ENCODE measurements at regions not wholly inside any gene's neighbourhood (a gene's known extent, or its start where the extent isn't known, plus 50 kb on each side); places are given as distances from the start of the nearest gene placed in this dataset.

- no peaks in the 10 kb centered on the region for H3K4me1 ChIP-seq (ENCODE audit: control insufficient read depth, insufficient read depth, low read length)
- H3K27ac Mint-ChIP-seq, result no peak overlapping the region
- intact Hi-C loops (cut with micrococcal nuclease), result loop anchor here (2.0 kb wide), 1 partner anchor 1519 kb away; no protein-coding TSS in a partner anchor
- H3K9me3 Mint-ChIP-seq, result no peaks in the 10 kb centered on the region
- DNase-seq (no peak), ATAC-seq (no peak)
- H3K4me3 ChIP-seq (ENCODE audit: low read length), result no peak overlapping the region
- no peak overlapping the region for H3K27ac ChIP-seq (ENCODE audit: low read length)
- H3K27me3 ChIP-seq (ENCODE audit: control insufficient read depth, insufficient read depth, low read length), result no peaks in the 10 kb centered on the region
- no peaks in the 10 kb centered on the region for H3K36me3 Mint-ChIP-seq
- TF ChIP-seq CTCF (IDR thresholded peaks at IDR 0.05), result no peak
- no peaks in the 10 kb centered on the region for H3K27me3 Mint-ChIP-seq (ENCODE audit: low read depth in 2 of 2)
- no peaks in the 10 kb centered on the region for H3K4me1 Mint-ChIP-seq
- H3K4me3 Mint-ChIP-seq, result no peak overlapping the region
- 97% methylated on average over 24 of the region's 25 CpGs for WGBS (ENCODE audit: insufficient coverage)
- no peaks in the 10 kb centered on the region for H3K36me3 ChIP-seq (ENCODE audit: control insufficient read depth, insufficient read depth, low read length)
- H3K9me3 ChIP-seq (ENCODE audit: control insufficient read depth, insufficient read depth, low read length), result no peaks in the 10 kb centered on the region
Measured at GRCh38 chr18:67215686-67216085, 300.8 kb downstream of the DSEL start.

DNA sequence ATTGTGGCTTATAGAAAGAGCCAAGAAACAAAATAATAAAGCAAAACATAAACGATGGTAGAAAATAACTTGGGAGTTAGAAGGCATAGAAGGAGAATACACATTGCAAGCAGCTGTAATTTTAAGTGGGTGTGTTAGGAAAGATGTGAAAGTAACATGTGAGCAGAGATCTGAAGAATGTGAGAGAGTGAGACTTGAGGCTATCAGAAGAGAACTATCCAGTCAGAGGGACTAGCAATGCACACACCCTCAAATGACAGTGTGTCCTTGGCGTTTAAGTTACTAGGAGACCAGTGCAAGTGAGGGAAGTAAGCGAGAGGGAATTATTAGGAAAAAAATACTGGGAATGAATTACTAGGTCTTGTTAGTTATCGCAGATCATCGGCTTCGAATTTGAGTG is 304.9 kb downstream of the DSEL start:
- ATAC-seq (no peak), DNase-seq (no peak)
- intact Hi-C loops (cut with micrococcal nuclease), result no loop called here

DNA sequence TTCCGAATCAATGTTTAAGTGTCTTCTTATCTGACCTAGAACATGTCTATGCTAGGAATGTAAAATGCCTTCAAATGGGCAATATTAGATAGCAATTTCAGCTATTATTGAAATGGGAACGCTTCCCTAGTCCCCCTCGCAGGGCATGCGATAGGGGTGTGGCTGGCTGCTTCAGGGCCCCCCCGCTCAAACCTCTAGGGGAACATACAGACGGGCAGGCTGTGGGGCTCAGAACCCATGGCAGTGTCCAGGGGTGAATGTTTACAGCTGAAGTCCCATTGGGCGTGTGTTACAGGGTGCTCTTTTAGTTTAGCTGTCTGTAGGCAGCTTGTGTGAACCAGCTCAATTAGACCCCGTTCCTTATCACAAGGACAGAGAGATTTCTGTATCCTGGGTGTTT is 315.9 kb downstream of the DSEL start:
- no peaks in the 10 kb centered on the region for H3K9me3 Mint-ChIP-seq
- TF ChIP-seq CTCF (IDR thresholded peaks at IDR 0.05), result no peak
- Histone ChIP-seq H3K36me3 (ENCODE audit: control insufficient read depth, insufficient read depth, low read length) (no peaks in the 10 kb centered on the region), H3K4me1 (ENCODE audit: control insufficient read depth, insufficient read depth, low read length) (no peaks in the 10 kb centered on the region), H3K4me3 (ENCODE audit: low read length) (no peak overlapping the region), H3K27me3 (ENCODE audit: control insufficient read depth, insufficient read depth, low read length) (no peaks in the 10 kb centered on the region), H3K27ac (ENCODE audit: low read length) (no peak overlapping the region), H3K9me3 (ENCODE audit: control insufficient read depth, insufficient read depth, low read length) (no peaks in the 10 kb centered on the region)
- DNase-seq, result no peak
- no peaks in the 10 kb centered on the region for H3K36me3 Mint-ChIP-seq
- intact Hi-C loops (cut with micrococcal nuclease), result no loop called here
- no peak overlapping the region for H3K27ac Mint-ChIP-seq
- H3K4me3 Mint-ChIP-seq, result no peak overlapping the region
- WGBS (ENCODE audit: insufficient coverage), result 78% methylated on average over 7 of the region's 8 CpGs
- ATAC-seq, result no peak
- no peaks in the 10 kb centered on the region for H3K4me1 Mint-ChIP-seq
- H3K27me3 Mint-ChIP-seq (ENCODE audit: low read depth in 2 of 2), result peaks cover 0 to 3% of the 10 kb centered on the region in 2 donors

More for the DNA sequence above, 304.9 kb downstream of the DSEL start:
- no peak overlapping the region for H3K27ac Mint-ChIP-seq
- no peak for TF ChIP-seq CTCF (IDR thresholded peaks at IDR 0.05)
- no peaks in the 10 kb centered on the region for H3K4me1 Mint-ChIP-seq
- Histone ChIP-seq H3K27me3 (ENCODE audit: control insufficient read depth, insufficient read depth, low read length) (no peaks in the 10 kb centered on the region), H3K9me3 (ENCODE audit: control insufficient read depth, insufficient read depth, low read length) (no peaks in the 10 kb centered on the region), H3K4me3 (ENCODE audit: low read length) (no peak overlapping the region), H3K36me3 (ENCODE audit: control insufficient read depth, insufficient read depth, low read length) (no peaks in the 10 kb centered on the region), H3K27ac (ENCODE audit: low read length) (no peak overlapping the region), H3K4me1 (ENCODE audit: control insufficient read depth, insufficient read depth, low read length) (no peaks in the 10 kb centered on the region)
- 83% methylated on average over 6 of the region's 6 CpGs for WGBS (ENCODE audit: insufficient coverage)
- H3K27me3 Mint-ChIP-seq (ENCODE audit: low read depth in 2 of 2), result no peaks in the 10 kb centered on the region
- H3K9me3 Mint-ChIP-seq, result no peaks in the 10 kb centered on the region
- no peaks in the 10 kb centered on the region for H3K36me3 Mint-ChIP-seq
- no peak overlapping the region for H3K4me3 Mint-ChIP-seq

DNA sequence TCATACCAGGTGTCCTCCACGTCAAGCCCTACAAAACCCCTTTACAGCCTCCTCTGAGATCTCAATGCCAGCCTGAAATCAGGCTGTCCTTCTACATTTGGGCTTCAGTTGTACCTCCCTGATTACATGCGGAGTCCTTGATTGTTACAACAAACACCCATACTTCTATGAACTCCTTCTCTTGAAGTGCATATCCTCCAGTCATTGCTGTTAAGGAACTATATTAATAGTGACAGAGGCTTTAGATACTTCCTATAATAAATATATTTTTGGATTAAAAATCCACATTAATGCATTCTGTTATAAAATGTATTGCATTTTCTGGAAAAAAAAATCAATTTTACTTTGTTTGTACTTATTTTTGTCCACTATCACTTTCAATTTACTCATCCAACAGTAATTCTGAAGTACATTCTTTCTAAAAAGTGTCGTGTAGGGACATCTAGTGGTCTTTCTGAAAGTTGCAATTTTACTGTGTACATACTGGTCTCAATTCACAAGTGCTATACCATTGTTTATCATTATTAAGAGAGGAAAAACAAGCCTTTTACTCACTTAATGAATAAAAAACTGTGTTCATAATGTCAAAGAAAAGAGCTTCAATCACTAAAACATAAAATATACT is 316.4 kb downstream of the DSEL start:
- H3K9me3 ChIP-seq (ENCODE audit: control insufficient read depth, insufficient read depth, low read length), result no peaks in the 10 kb centered on the region
- no peaks in the 10 kb centered on the region for H3K27me3 ChIP-seq (ENCODE audit: control insufficient read depth, insufficient read depth, low read length)
- H3K27me3 Mint-ChIP-seq (ENCODE audit: low read depth in 2 of 2), result peaks cover 0 to 3% of the 10 kb centered on the region in 2 donors
- no peaks in the 10 kb centered on the region for H3K36me3 ChIP-seq (ENCODE audit: control insufficient read depth, insufficient read depth, low read length)
- TF ChIP-seq CTCF (IDR thresholded peaks at IDR 0.05), result no peak
- no peak overlapping the region for H3K27ac Mint-ChIP-seq
- no peak overlapping the region for H3K4me3 ChIP-seq (ENCODE audit: low read length)
- intact Hi-C loops (cut with micrococcal nuclease), result no loop called here
- WGBS (ENCODE audit: insufficient coverage), result 81% methylated on average over 2 of the region's 3 CpGs
- peaks cover 0 to 1% of the 10 kb centered on the region in 2 donors for H3K4me1 Mint-ChIP-seq
- H3K4me3 Mint-ChIP-seq, result no peak overlapping the region
- no peaks in the 10 kb centered on the region for H3K4me1 ChIP-seq (ENCODE audit: control insufficient read depth, insufficient read depth, low read length)
- peak in 1 of 3 donors; percentile 50 for ATAC-seq
- no peak overlapping the region for H3K27ac ChIP-seq (ENCODE audit: low read length)
- peak in 1 of 2 donors; percentile 59 for DNase-seq
- no peaks in the 10 kb centered on the region for H3K36me3 Mint-ChIP-seq
- H3K9me3 Mint-ChIP-seq, result no peaks in the 10 kb centered on the region

Measured in natural killer cell (primary cell).